NCI-H2196 (cell line): ENCODE measurements at regions not wholly inside any gene's neighbourhood (a gene's known extent, or its start where the extent isn't known, plus 50 kb on each side); places are given as distances from the start of the nearest gene placed in this dataset.

Source experiments
- DNase-seq: peaks from one replicate; lab custom pipeline; 2025; ENCODE audit not compliant: unreplicated experiment; lab: John Stamatoyannopoulos, UW

DNA sequence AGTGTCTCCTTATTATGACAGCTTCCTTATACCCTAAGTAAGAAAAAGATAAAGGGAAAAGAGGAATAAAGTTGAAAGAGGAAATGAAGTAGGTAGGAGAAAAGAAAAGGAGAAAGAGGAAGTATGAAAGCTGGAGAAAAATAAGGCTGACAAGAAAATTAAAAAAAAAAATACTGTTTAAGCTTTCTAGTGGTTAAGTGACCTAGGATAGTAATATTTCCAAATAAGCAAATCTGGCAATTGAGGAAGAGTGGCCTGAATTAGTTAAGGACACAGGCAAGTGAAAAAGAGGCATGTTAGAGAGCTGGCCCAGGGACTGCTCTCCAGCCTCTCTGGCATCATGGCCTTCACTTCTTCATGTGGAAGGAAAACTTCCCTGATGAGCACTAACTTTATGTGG, 76.5 kb upstream of the ADGRF1 start:
- no peak for DNase-seq

DNA sequence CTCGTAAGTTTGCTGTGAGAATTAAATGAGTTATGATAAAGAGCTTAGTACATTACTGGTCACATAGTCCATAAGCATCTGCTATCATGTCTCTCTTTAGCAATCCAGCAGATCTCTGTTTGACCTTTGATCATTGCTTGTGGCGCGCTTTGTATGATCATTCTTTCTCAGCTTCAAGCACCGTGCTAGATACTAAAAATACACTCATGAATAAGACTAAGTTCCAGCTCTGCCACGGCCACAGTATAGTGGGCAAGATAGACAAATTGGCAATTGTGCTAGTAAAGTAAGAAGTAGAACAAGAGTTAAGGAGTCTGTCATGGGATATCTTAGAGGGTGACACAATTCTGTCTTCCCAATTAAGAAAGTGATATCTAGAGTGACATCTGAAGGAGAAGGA, 75.2 kb upstream of the ADGRF1 start:
- no peak for DNase-seq

DNA sequence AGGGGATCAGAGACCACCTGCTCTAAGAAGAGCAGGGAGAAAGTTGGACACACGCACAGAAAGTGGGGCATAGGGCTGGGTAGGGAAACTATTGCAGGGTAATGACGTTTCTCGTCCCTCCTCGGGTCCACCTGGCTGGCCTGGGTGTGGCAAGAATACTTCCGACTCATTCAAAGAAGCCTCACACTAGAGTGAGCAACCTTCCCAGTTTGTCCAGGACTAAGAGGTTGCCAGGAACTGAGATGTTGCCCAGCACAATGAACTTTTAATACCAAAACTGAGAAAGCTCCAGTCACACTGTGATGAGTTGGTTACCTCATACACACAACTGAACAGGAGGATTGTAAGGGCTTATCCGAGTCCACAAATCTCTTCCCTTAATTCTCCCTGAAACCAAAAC, 74.5 kb upstream of the ADGRF1 start:
- no peak for DNase-seq

DNA sequence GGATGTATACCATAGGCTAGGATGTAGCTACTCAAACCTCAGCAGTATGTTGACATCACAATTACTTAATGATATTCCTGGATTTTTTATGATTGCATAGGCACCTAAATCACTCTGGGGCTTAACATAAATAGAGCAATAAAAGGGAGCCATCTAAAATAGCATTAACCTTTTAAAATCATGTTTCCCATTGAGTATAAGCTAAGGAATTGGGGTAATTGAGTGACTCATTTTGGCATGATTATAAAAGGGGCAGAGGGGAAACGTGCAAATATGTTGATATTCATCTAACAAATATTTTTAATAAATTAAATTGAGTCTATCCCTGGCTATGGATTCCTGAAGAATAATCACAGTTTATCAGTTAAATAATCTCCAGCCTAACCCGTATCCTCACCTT, 74.0 kb upstream of the ADGRF1 start:
- DNase-seq = no peak

DNA sequence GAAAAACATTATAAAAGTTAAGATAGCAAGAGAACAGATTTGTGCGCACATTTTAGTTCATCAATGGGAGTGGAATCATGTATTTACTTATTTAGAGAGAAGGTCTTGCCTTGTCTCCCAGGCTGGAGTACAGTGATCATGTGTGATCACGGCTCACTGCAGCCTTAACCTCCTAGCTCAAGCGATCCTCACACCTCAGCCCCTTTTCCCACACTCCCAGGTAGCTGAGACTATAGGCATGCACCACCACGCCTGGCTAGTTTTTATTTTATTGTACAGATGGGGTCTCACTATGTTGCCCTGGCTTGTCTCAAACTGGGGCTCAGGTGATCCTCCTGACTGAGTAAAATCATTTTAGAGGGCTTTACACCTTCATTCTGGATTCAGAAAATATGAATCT, 72.3 kb upstream of the ADGRF1 start:
- DNase-seq = no peak

DNA sequence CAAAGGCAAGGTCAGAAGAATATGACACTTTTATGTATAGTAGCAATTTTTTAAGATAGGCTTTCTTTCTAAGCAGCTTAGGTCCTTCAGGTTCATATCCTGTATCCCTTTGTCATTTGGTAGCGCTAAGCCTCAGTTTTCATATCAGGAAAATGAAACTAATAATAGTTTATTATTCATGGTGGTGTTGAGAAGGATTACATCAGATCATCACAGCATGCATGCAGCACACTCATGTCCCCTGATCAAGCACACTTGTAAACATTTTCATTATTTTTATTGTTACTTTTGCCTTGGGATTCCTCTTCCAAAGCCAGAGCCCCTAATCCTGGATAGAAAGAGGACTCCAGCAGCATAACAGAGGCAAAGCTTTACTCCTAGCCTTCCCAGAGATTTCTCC, 70.2 kb upstream of the ADGRF1 start:
- no peak for DNase-seq

DNA sequence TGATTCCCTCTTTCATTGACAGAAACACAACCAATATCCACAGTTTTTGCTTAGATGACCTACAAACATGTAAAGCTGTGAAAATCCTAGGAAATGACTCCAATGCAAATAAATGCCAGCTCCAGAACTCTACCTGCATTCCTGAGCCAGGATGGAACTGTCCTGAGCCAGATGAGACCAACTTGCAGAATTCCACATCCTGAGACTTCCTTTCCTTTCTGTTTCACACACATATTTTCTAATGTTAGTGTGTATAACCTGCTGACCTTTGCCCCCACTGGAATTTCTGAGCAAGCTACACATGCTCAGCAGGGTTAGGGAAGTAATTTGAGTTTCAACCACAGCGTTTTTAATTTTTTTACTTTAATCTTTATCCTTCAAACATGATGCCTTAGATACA, 69.6 kb upstream of the ADGRF1 start:
- DNase-seq = no peak

DNA sequence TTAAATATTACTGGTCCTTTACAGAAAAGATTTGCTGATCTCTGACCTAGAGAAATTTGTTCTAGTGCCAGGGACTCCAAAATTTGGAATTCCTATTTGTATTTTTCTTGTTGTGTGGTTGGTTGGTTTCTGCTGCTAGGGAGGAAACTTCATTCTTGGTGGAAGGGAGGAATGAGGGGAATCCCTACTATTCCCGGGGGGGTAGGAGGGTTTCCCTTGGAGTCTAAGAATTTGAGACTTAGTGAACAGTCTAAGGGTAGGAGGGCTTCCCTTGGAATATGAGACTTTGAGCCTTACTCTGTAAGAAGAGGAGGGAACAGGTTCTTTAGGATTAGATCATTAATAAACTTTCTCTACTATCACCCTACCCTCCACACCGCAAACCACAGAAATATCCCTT, 67.1 kb upstream of the ADGRF1 start:
- no peak for DNase-seq

DNA sequence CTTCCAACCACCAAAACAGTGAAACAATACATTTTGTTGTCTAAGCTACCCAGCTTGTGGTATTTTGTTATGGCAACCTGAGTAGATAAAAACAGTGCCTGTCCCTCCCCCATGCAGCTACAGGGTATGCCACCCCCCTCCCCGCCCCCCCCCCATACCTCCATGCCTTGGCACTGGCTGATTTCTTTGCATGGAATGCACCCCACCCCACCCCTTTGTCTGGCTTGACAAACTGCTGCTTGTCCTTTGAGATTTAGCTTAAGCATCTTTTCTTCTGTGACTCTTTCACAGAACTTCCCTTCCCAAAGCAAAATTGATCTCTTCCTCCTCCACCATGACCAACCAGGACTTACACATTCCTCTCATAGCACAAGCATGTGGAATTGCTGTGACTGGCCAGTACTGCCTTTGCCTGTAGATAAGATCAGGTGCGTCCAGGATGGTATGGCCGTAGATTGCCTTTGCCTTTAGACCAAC, 64.6 kb upstream of the ADGRF1 start:
- DNase-seq = no peak

DNA sequence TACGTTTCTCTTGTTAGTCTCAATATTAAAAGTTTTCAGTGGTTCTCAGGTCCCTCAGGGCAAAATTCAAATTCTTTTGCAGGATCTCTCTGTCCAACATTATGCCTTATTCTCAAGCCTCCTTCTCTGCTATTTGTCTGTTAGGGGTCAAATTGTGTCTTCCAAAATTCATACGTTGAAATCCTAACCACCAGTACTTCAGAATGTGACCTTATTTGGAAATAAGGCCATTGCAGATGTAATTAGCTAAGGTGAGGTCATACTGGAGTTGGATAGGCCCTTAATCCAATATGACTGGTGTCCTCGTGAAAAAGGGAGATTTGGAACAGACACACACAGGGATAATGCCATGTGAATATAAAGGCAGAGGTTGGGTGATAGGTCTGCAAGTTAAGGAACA, 64.1 kb upstream of the ADGRF1 start:
- DNase-seq = no peak

DNA sequence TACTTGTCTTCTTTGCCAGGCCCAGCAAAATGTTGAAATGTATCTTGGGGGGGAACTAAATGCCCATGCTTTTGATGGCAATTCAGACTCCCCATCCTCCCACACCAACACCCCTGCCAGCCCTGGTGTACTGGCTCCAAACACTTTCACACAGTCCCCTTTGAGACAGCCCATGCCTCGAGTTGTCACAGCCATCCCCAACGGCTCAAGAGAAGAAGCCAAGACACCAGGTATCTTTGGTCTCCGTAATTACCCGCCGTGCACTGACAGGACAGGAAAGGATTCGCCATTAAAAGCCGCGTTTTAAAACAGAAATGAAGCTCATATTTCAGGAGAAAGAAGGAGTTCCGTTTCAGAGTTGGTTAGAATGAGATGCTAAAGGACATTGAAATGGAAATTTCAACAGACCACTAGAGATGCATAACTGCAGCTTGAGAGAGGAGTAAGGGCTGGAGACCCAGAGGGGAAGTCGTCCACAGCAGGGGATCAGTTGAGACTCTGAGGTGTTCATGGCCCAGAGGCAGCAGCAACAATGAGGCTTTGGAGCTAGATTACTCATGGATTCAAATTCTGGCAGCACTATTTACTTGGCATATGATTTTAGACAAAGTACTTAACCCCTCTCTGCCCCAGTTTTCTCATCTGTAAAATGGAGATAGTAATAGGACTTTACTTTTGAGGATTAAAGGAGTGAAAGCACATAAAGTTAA, 63.5 kb upstream of the ADGRF1 start:
- no peak for DNase-seq

DNA sequence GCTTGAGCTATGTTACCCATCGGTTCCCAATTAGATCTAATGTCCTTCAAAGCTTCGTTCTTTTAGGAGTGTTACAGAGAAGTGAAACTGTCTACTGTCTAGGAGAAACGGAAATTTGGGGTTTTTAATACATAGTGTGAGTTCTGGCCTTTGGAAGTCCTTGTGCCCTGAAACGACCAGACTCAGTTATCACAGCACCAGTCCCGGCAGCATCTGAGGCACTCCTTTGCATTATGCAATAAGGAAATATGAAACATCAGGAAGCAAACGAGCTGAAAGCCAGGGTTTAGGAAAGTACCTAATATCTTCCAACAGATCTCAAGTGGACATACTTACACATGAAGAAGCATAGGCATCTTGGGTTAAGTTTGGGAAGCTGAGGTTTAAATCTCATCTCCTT, 61.8 kb upstream of the ADGRF1 start:
- peak; percentile 10 for DNase-seq

DNA sequence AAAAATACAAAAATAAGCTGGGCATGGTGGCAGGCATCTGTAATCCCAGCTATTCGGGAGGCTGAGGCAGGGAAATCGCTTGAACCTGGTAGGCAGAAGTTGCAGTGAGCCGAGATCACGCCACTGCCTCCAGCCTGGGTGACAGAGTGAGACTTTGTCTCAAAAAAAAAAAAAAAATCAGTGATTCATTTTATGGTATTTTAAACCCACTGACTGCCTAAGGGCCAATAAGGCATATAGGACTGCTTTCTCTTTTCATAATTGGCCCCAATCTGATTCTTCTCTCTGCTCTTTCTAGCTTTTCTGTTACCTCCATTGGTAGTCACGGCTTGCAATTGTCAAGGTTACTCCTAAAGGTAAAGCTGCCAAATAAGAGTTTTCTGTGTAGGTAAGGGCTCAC, 60.2 kb upstream of the ADGRF1 start:
- no peak for DNase-seq

DNA sequence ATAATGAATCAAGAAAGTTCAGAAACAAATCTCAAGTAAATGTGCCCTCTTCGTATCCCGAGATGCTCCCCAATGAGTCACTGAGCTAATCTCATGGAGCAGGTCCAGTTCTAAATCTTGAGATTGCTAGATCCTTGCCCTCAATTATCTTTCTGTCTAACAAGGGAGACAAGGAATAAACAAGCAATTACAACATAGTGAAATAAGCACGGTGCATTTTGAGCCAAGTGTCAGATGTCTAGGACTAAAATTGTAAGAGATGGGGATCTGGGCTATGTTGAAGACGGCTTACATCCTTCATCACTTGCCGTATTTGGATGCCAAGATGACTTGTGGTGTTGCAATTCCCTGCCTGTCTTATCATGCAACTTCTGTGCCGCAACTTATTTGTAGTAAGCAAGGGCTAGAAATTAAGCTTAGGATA, 56.5 kb upstream of the ADGRF1 start:
- no peak for DNase-seq

DNA sequence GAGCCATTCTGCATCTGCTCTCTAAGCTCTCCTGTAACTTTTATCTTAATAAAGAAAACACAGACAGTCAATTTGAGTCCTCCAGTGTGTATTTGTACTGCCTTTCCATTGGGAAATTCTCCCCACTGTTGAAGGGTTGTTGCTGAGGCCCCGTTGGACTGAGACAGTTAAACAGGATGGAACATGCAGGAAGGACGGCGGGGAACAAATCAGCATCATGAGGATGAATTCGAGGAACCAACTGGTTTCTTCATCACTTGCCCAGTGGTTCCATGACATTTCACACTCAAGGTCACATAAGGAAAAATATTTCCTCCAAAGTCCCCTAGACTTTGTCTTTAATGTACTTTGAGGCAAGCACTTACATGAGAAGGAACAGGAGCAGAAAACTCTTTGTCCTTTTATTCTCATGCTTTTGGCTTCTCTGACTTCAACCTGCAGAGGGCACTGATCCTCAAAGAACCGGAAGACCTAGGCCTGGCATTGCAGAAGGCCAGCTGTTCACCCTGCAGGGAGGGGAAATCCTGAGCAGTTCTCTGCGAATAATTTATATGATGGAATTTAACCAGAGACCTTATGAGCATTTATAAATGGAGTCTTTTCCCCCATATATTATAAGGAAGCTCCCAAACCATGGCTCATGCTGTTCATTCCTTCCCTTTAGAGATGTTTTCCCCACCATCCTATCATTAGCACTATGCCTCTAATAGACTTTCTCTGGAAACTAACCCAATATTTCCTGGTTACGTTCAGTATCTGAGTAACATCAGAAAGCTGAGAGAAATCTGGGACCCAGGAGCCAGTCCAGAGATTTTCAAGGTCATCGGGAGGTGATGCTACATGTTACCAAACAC, 55.2 kb upstream of the ADGRF1 start:
- DNase-seq = peak; percentile 76

DNA sequence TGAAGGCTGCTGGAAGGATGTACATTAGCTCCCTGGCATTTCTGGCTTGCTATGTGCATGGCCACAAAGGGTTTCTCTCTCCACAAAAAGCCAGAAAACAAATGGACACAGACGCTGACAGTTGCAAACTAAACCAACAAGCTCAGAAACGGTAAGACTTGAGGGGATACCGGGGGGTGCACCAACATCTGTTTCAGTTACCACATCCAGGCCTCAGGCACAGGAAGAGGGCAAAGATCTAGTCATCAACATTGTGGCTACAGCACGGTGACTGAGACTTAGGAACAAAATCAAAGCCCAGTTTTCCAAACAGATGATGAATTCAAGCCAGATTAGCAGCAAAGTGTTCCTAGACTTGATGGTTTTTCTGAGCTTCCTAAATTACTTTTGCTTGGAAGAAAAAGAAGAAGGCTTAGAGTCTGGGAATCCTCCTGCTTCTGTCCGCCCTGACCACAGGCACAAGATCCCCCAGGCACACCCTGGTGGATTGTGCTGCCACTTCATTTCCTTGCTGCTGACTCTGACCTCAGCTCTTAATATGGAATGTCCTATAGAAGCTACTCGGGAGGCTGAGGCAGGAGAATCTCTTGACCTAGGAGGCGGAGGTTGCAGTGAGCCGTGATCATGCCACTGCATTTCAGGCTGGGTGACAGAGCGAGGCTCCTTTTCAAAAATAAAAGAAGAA, 54.2 kb upstream of the ADGRF1 start:
- no peak for DNase-seq

DNA sequence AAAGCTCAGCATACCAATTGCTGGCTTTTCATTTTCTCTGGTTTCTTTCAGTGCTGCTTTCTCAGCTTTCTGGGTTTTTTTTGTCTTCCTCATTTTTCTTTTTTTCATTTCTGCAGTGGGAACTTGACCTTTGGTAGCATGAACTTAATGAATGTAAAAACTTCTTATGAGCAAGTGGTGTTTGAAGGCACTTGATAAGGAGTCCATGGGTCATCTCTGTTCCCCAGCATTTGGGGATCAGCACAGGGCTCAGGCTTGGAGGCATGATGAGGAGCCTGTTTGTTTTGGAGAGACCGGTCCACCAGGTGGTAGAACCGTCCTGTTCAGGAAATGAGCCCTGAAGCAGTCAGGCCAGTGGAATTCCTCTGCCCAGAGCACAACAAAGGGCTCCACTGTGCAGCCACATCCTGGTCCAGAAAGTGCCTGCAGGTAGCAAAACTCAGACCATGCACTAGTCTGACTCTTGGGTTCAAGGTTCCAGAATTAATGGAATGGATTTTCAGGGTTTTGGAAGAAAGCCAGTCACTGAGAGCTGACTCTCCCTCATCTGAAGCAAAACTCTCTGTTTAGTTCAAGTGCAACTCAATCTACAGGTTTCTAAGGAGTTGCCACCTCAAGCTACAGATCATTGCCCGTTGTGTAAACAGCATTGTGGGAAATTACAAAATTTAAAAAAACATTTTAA, 52.3 kb upstream of the ADGRF1 start:
- no peak for DNase-seq

DNA sequence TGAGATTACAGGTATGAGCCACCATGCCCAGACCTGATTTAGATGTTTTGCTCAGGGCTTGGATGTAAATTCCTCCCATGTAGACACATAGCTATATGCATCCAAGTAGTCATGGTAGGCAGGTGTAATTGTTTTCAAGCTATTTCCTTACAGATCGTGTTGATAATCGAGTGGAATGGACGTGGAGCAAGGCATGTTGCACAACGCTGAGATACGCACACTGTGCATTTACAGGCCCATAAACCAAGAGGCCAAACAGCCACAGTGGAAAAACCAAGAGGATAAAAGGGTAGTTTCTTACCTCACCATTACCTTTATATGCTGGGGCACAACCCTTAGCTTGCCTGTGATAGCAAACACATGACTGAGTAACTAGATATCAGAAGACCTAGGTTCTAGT, 51.0 kb upstream of the ADGRF1 start:
- no peak for DNase-seq

DNA sequence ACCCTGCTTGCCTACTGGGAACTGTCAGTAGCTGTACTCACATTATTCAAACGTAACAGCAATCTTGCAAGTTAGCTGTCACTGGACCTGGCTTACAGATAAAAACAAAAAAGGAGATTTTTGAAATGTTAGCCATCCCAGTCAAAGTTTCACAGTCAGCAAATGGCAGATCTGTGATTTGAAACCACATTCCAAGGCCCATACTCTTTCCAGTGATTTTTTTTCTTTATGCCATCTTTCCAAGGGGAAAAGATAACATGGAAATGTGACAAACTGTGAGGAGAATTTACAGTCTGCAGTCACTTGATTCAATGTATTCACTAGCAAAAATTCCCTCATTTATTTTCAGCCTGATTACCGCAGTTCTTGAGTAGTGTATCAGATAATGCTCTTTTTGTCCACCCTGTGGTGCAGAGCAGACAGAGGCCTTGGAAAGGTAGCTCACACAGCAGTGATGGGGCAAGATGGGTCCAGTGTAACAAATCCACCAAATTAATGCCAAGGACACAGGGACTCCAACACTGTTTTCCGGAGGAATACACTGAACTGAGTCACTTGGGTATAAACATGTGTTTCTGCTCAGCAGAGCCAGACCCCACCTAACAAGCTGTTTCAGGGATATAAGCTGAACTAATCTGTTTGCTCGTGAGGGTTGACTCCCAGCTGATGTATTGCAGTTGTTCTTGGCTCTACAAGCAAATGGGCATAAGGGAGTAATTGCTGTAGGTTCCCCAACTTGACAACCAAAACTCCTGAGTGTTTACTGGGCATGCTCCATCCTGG, 49.9 kb upstream of the ADGRF1 start:
- no peak for DNase-seq
